ENCODE measurements at regions not wholly inside any gene's neighbourhood (a gene's known extent, or its start where the extent isn't known, plus 50 kb on each side); places are given as distances from the start of the nearest gene placed in this dataset.
"Not testable (repeated sequence)": the region's sequence is repeated elsewhere in the genome, so short reads cannot be mapped to it uniquely, and the experiment has no call there.

DNA sequence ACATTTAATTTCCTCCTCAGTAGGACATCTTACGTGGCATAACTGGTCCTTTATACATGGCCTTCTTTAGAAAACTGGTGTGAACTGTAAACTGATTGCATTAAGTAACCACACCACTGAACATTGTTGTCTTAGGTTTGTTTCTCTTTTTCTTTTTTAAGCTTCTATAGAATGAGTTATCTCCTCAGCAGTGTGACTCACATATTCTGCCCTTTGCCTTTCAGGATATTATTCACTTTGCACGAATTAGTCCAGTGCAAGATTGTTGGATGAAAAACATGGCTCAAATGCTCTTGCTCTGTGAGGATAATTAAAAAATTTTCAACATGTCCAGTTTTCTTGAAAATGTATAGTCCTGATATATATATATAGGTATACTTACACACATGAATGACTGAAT is 147.6 kb downstream of the KBTBD8 start:
- H3K4me1 ChIP-seq, result no peaks in the 10 kb centered on the region
- no peak for TF ChIP-seq CTCF (IDR thresholded peaks at IDR 0.05)
- no peak for DNase-seq (ENCODE audit: low spot score in 2 of 2)
- H3K27ac ChIP-seq, result no peak overlapping the region
- no peak overlapping the region for H3K4me3 ChIP-seq
- intact Hi-C loops (cut with DNase I), result no loop called here
- H3K36me3 ChIP-seq, result no peaks in the 10 kb centered on the region
- no peaks in the 10 kb centered on the region for H3K27me3 ChIP-seq
- no peaks in the 10 kb centered on the region for H3K9me3 ChIP-seq

DNA sequence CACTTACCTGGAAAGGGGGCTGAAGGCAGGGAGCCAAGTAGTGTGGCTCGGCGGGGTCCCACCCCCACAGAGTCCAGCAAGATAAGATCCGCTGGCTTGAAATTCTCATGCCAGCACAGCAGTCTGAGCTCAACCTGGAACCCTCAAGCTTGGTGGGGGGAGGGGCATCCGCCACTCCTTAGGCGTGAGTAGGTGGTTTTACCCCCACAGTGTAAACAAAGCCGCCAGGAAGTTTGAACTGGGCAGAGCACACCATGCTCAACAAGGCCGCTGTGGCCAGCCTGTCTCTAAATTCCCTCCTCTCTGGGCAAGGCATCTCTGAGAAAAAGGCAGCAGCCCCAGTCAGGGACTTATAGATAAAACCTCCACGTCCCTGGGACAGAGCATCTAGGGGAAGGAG is 156.3 kb downstream of the KBTBD8 start:
- no peak for DNase-seq (ENCODE audit: low spot score in 2 of 2)
- Histone ChIP-seq H3K4me1 (no peaks in the 10 kb centered on the region), H3K9me3 (no peaks in the 10 kb centered on the region), H3K4me3 (no peak overlapping the region), H3K27ac (no peak overlapping the region), H3K36me3 (no peaks in the 10 kb centered on the region), H3K27me3 (no peaks in the 10 kb centered on the region)
- no peak for TF ChIP-seq CTCF (IDR thresholded peaks at IDR 0.05)
- intact Hi-C loops (cut with DNase I), result no loop called here

DNA sequence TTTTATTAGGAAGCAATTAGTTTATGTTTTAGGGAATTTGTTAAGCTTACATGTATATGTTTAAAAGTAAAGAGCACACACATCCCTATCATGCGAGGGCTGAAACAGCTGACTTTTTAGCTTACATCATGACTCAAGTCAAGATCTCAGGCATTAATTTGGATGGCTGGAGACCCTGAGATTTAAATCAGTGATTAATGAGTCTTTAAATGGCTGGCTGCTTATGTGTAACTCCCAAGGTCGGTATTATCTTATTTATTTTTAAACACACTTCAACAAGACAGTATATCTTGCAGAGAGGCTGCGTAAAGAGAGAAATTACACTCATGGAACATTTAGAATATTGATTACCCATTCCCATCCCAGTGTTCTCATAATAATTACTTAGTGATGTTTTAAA is 169.4 kb downstream of the KBTBD8 start:
- no peak for DNase-seq (ENCODE audit: low spot score in 2 of 2)
- intact Hi-C loops (cut with DNase I), result no loop called here
- no peaks in the 10 kb centered on the region for H3K36me3 ChIP-seq
- no peaks in the 10 kb centered on the region for H3K4me1 ChIP-seq
- H3K27me3 ChIP-seq, result no peaks in the 10 kb centered on the region
- no peak overlapping the region for H3K27ac ChIP-seq
- H3K9me3 ChIP-seq, result no peaks in the 10 kb centered on the region
- no peak for TF ChIP-seq CTCF (IDR thresholded peaks at IDR 0.05)
- H3K4me3 ChIP-seq, result no peak overlapping the region

- DNase-seq (ENCODE audit: low spot score in 2 of 2), result no peak
- no peaks in the 10 kb centered on the region for H3K9me3 ChIP-seq
- H3K4me3 ChIP-seq, result no peak overlapping the region
Measured at GRCh38 chr3:67171841-67172240, 173.7 kb downstream of the KBTBD8 start.

GRCh38 chr3:67173130-67173529 is 175.0 kb downstream of the KBTBD8 start:
- DNase-seq (ENCODE audit: low spot score in 2 of 2); H3K27me3 ChIP-seq; H3K4me1 ChIP-seq; intact Hi-C loops (cut with DNase I); H3K27ac ChIP-seq; H3K9me3 ChIP-seq; H3K4me3 ChIP-seq; H3K36me3 ChIP-seq: not testable (repeated sequence)

More at GRCh38 chr3:67171841-67172240, 173.7 kb downstream of the KBTBD8 start:
- Histone ChIP-seq H3K27ac (no peak overlapping the region), H3K4me1 (no peaks in the 10 kb centered on the region), H3K27me3 (no peaks in the 10 kb centered on the region), H3K36me3 (no peaks in the 10 kb centered on the region)
- TF ChIP-seq CTCF (IDR thresholded peaks at IDR 0.05), result no peak
- intact Hi-C loops (cut with DNase I), result no loop called here

- no peaks in the 10 kb centered on the region for H3K9me3 ChIP-seq
- H3K4me1 ChIP-seq, result no peaks in the 10 kb centered on the region
- no peak overlapping the region for H3K4me3 ChIP-seq
- no peak for TF ChIP-seq CTCF (IDR thresholded peaks at IDR 0.05)
- H3K27ac ChIP-seq, result no peak overlapping the region
- no peaks in the 10 kb centered on the region for H3K27me3 ChIP-seq
- DNase-seq (ENCODE audit: low spot score in 2 of 2), result no peak
- no peaks in the 10 kb centered on the region for H3K36me3 ChIP-seq
- intact Hi-C loops (cut with DNase I), result no loop called here
Measured at GRCh38 chr3:67176396-67176795, 178.3 kb downstream of the KBTBD8 start.

All from ascending aorta (tissue), 2 donors.